Thyroid gland (tissue), 4 donors: ENCODE measurements at regions not wholly inside any gene's neighbourhood (a gene's known extent, or its start where the extent isn't known, plus 50 kb on each side); places are given as distances from the start of the nearest gene placed in this dataset.

Experiments used
- CTCF ChIP-seq, 6 experiments: fragments of 200-600 bp in 3 of 6; fragments of 450-650 bp in 3 of 6; sonication (generic) in 3 of 6; IDR thresholded peaks; one replicate each; pipeline ENCODE4 v1.5.1; 2016 to 2019; ENCODE audit warnings: antibody characterized with exemption in 6 of 6, mild to moderate bottlenecking in 2 of 6, inconsistent platforms in 1 of 6, moderate library complexity in 1 of 6
- POLR2A ChIP-seq, 2 donors: fragments of 450-650 bp; IDR thresholded peaks; one replicate each; pipeline ENCODE4 v1.6.1; 2017; ENCODE audit warnings: antibody characterized with exemption in 2 of 2, mild to moderate bottlenecking in 2 of 2, moderate library complexity in 1 of 2

GRCh38 chr2:122486705-122487415, 731.4 kb downstream of the TSN start:
- no peak for TF ChIP-seq POLR2A (IDR thresholded peaks at IDR 0.05)
- TF ChIP-seq CTCF (IDR thresholded peaks at IDR 0.05) = no peak
